GM18951 (cell line): ENCODE measurements at regions not wholly inside any gene's neighbourhood (a gene's known extent, or its start where the extent isn't known, plus 50 kb on each side); places are given as distances from the start of the nearest gene placed in this dataset.

Experiments used
- POLR2A ChIP-seq: IDR thresholded peaks from 4 replicates; pipeline ENCODE4 v1.6.1; 2011; ENCODE audit warnings: mild to moderate bottlenecking; ENCODE audit not compliant: insufficient read length, insufficient read depth; ENCODE audit errors: extremely low read depth
- in situ Hi-C: fragments of 300-500 bp; cut with MboI; formaldehyde crosslinking; loops from one replicate; pipeline ENCODE4 v1.12.0; 2022; ENCODE audit warnings: low sequenced_read_pairs, mixed read lengths, inconsistent platforms; ENCODE audit not compliant: unreplicated experiment

- in situ Hi-C loops: no loop called here
- no peak for TF ChIP-seq POLR2A
Observed at GRCh38 chr5:73321757-73322436, 126.7 kb downstream of the FOXD1 start.

GRCh38 chr5:73319036-73319435, 129.5 kb downstream of the FOXD1 start:
- in situ Hi-C loops: no loop called here
- no peak for TF ChIP-seq POLR2A

- TF ChIP-seq POLR2A: no peak
- in situ Hi-C loops: no loop called here
Observed at GRCh38 chr5:73318308-73318719, 130.3 kb downstream of the FOXD1 start.

GRCh38 chr5:73317523-73317922, 131.1 kb downstream of the FOXD1 start:
- no peak for TF ChIP-seq POLR2A
- in situ Hi-C loops: no loop called here

- no peak for TF ChIP-seq POLR2A
- in situ Hi-C loops: no loop called here
Observed at GRCh38 chr5:73314395-73315257, 134.0 kb downstream of the FOXD1 start.

GRCh38 chr5:73312872-73313510, 135.6 kb downstream of the FOXD1 start:
- in situ Hi-C loops: no loop called here
- TF ChIP-seq POLR2A: no peak

- in situ Hi-C loops: no loop called here
- no peak for TF ChIP-seq POLR2A
Observed at GRCh38 chr5:73312146-73312871, 136.3 kb downstream of the FOXD1 start.

- in situ Hi-C loops: no loop called here
- TF ChIP-seq POLR2A: no peak
Observed at GRCh38 chr5:73311291-73312110, 137.1 kb downstream of the FOXD1 start.

GRCh38 chr5:73307645-73308355, 134.8 kb downstream of the TMEM174 start:
- TF ChIP-seq POLR2A: no peak
- in situ Hi-C loops: loop anchor here (10.0 kb wide), 1 partner anchor 137 kb away; the partner anchor contains the start of gene FOXD1

- in situ Hi-C loops: loop anchor here (10.0 kb wide), 1 partner anchor 138 kb away; the partner anchor contains the start of gene FOXD1
- no peak for TF ChIP-seq POLR2A
Observed at GRCh38 chr5:73306741-73307275, 133.8 kb downstream of the TMEM174 start.

- in situ Hi-C loops: loop anchor here (10.0 kb wide), 1 partner anchor 139 kb away; the partner anchor contains the start of gene FOXD1
- no peak for TF ChIP-seq POLR2A
Observed at GRCh38 chr5:73306078-73306719, 133.2 kb downstream of the TMEM174 start.
